HPDE6-E6E7 (cell line): ENCODE measurements at regions not wholly inside any gene's neighbourhood (a gene's known extent, or its start where the extent isn't known, plus 50 kb on each side); places are given as distances from the start of the nearest gene placed in this dataset.
"Not testable (repeated sequence)": the region's sequence is repeated elsewhere in the genome, so short reads cannot be mapped to it uniquely, and the experiment has no call there.

Source experiments
- DNase-seq: peaks from one replicate; pipeline ENCODE4 v3.0.0; 2011; ENCODE audit warnings: missing footprints; ENCODE audit errors: extremely low spot score

DNA sequence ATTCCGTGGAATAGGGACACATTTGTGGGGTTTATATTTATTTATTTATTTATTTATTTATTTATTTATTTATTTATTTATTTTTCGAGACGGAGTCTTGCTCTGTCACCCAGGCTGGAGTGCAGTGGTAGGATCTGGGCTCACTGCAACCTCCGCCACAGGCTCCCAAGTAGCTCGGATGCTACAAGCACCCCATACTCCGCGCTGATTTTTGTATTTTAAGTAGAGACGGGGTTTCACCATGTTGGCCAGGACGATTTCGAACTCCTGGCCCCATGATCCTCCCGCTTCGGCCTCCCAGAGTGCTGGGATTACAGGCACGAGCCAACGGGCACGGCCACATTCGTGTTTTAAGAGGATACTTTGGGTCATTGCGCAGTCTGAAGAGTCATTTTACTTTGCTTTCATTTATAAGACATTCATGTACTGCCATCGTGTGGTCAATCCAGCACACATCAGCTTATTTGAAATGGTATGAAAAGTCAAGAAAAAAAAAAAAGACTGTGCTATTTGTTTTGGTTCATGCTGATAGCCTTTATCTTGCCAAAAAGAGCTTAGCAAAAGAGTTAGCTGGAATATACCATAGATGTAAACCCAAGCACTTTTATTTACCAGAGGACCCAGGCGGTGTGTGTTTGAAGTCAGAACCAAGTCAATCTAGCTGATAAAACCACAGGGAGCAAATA, 1075.0 kb downstream of the EPHA3 start:
- DNase-seq: not testable (repeated sequence)

DNA sequence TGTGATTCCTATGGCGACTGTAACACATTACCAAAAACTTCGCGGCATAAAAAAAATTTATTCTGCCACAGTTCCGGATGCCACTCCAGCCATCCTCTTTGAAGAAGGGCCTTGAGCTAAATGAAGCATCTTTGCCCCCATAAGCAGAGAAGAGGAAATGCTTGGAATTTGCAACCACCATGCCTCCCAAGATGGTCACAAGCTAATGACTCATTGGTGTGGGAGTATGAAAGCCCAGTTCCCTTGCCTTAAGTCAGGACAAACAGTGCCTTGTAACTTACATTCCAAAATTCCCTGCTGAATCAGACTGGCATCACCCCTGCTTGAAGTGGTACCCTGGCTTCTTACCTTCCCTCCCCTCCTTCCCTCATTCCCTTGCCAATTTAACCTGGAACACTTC, 1077.4 kb downstream of the EPHA3 start:
- DNase-seq: no peak

GRCh38 chr3:90197383-90197782, 1090.0 kb downstream of the EPHA3 start:
- DNase-seq: not testable (repeated sequence)

- not testable (repeated sequence) for DNase-seq
Measured at GRCh38 chr3:90202931-90203330, 1095.5 kb downstream of the EPHA3 start.

DNA sequence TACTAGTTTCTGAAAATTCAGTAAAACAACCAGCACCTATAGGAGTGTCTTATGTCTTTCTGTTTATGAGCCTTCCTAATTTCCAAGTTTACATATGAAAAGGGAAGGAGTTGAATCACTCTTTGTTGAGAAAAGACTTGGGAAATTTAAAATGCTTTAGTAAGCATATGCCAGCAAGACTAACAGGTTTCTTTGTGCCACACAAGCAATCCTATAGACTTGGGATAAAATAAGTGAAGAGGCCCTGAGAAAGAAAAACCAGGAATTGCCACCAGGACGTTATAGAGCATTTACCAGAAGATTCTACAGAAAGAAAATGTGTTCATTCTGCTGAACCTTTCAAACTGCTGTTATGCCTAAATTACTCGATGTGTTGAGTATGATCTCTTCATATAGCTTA, 1099.1 kb downstream of the EPHA3 start:
- not testable (repeated sequence) for DNase-seq

DNA sequence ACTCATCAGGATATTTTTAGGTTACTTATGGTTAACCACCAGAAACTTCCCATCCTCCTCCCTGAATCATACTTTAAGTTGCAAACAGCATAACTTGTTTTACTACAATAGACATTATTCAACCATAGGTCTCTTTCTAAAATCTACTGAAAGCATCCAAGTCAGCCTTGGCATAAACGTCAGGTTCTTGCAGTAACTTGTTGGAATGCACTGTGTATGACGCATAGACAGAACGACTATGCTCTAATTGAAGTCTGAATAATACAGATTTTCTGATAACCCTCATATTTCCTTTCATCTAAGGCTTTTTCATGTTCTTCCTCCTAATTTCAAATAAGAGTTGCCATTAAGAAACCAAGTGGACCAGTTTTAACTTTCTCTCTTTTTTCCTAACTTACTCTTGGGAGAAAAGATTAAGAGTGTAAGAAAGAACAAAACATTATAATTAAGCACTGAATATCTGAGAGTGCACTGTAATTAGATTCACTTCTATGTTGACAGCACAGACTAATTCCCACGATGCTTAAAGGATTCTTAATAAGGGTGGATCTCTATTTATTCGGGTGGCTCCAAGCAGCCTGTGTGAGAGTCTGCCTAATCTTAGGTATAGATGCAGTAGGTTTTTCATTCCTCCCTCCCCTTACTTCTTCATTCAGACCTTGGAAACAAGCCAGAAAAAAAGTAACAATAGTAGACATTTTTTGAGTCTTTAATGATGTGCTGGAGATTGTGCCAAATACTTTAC, 1100.1 kb downstream of the EPHA3 start:
- peak; percentile 42 for DNase-seq

GRCh38 chr3:90221900-90222299, 1114.5 kb downstream of the EPHA3 start:
- DNase-seq: no peak

DNA sequence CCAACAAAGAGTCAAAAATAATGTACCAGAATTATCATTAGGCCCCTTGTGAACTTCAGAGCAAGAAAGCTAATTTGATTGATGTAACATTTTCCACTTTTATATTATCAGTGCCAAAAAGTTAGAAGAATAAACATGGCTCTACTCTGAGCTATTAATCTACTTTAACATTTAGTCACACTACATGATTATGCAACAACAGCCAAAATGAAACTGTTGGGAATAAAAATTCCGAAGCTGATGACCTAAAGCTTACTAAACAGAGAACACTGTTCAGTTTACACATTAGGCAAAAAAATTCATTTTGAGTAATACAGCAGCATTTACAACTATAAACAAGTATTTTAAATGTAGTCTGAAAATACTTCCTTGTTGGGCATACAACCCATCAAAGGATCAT, 1134.1 kb downstream of the EPHA3 start:
- DNase-seq: no peak

- DNase-seq: no peak
Measured at GRCh38 chr3:90253131-90253530, 1145.7 kb downstream of the EPHA3 start.

DNA sequence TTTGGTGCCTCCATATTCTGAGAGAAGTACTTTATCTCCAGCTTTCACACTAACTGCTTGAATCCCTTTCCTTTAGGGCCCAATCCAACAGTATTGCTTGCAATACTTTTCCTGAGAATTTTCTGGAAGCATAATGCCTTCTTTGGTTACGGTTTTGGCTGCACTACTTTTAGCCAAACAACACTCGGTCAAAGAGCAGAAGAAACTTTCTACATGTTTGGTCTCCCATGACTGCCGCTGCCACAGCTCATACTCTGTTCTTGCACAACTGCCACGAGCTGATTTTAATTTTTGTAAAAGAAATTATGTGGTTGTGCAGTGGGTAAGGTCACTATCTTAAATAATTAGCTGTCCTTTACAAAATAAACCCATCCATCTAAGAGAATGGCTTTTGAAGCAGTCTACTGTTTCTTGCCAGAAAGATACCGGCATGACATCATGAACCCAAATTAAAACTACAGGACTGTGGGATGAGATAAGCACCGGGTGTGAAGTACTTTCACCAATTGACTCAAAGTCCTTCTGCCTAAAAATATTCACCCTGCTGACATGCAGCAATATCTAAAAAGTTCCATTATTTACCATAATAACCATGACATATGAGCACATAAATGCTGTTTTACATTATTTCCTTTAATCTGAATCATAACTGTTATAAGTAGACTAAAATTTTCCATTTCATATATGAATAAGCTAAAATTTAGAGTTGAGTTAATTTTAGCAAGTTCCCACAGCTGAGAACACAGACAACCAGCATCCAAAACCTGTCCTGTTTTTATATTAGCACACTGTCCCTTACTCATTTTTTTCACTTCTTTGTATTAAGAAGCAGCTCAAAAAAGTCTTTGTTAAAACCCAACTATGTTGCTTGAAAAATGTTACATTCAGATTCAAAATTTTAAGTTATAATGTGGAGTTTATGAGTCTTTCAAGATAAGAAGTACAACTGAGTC, 1154.3 kb downstream of the EPHA3 start:
- no peak for DNase-seq
